Calu3 (cell line): ENCODE measurements at regions not wholly inside any gene's neighbourhood (a gene's known extent, or its start where the extent isn't known, plus 50 kb on each side); places are given as distances from the start of the nearest gene placed in this dataset.

Source experiments
- BruUV-seq: library from RNA; stranded (reverse); fragments of 400-500 nt; replicated peaks from 2 replicates; lab custom pipeline; 2021; lab: Mats Ljungman, UMichigan
- CTCF ChIA-PET: fragments of 300-600 bp; sonication (Branson Sonifier 250); formaldehyde crosslinking; loops from one replicate; lab custom pipeline; 2022; ENCODE audit warnings: antibody characterized with exemption; lab: Charles Lee
- DNase-seq: peaks from one replicate; pipeline ENCODE4 v3.0.0; 2022
- H3K27ac Mint-ChIP-seq: one replicate; pipeline ENCODE4 v1.8.0; 2022; ENCODE audit warnings: mixed read lengths; ENCODE audit not compliant: unreplicated experiment
- H3K27me3 Mint-ChIP-seq: one replicate; pipeline ENCODE4 v1.8.0; 2022; ENCODE audit warnings: mixed read lengths; ENCODE audit not compliant: unreplicated experiment
- H3K36me3 Mint-ChIP-seq: one replicate; pipeline ENCODE4 v1.8.0; 2022; ENCODE audit warnings: mild to moderate bottlenecking, moderate library complexity, mixed read lengths; ENCODE audit not compliant: insufficient read depth, unreplicated experiment
- H3K4me1 Mint-ChIP-seq: one replicate; pipeline ENCODE4 v1.8.0; 2022; ENCODE audit warnings: mild to moderate bottlenecking, low read depth, mixed read lengths; ENCODE audit not compliant: unreplicated experiment
- H3K4me3 Mint-ChIP-seq: one replicate; pipeline ENCODE4 v1.8.0; 2022; ENCODE audit warnings: mild to moderate bottlenecking, low read depth, moderate library complexity, mixed read lengths; ENCODE audit not compliant: unreplicated experiment
- H3K9me3 Mint-ChIP-seq: one replicate; pipeline ENCODE4 v1.8.0; 2022; ENCODE audit warnings: low read depth, mixed read lengths; ENCODE audit not compliant: unreplicated experiment
- CTCF ChIP-seq: fragments of 200-600 bp; IDR thresholded peaks from one replicate; pipeline ENCODE4 v1.8.0; 2022; ENCODE audit warnings: antibody characterized with exemption; ENCODE audit not compliant: unreplicated experiment
- intact Hi-C: fragments of 100-400 bp; cut with micrococcal nuclease; formaldehyde crosslinking; loops from one replicate; pipeline ENCODE4 v1.10.0; 2022; ENCODE audit not compliant: unreplicated experiment

GRCh38 chr15:70439304-70439877, 324.0 kb downstream of the UACA start:
- Mint-ChIP-seq H3K36me3 (no peaks in the 10 kb centered on the region), H3K4me1 (peaks cover 25% of the 10 kb centered on the region), H3K27me3 (peaks cover 34% of the 10 kb centered on the region), H3K9me3 (no peaks in the 10 kb centered on the region), H3K27ac (no peak overlapping the region), H3K4me3 (no peak overlapping the region)
- DNase-seq: no peak
- BruUV-seq: no TSS peak
- intact Hi-C loops: loop anchor here (10.0 kb wide), 1 partner anchor 145 kb away; no protein-coding TSS in a partner anchor
- CTCF ChIA-PET: interaction anchor here (1.6 kb wide), 1 partner anchor 36 kb away, joined by 3 read pairs; no protein-coding TSS in a partner anchor
- no peak for TF ChIP-seq CTCF

- CTCF ChIA-PET: interaction anchor here (0.6 kb wide), 1 partner anchor 339 kb away, joined by 4 read pairs; no protein-coding TSS in a partner anchor
- no peak overlapping the region for H3K4me3 Mint-ChIP-seq
- no peaks in the 10 kb centered on the region for H3K9me3 Mint-ChIP-seq
- peaks cover 28% of the 10 kb centered on the region for H3K27me3 Mint-ChIP-seq
- no TSS peak for BruUV-seq
- H3K4me1 Mint-ChIP-seq: peaks cover 31% of the 10 kb centered on the region
- DNase-seq: no peak
- H3K27ac Mint-ChIP-seq: no peak overlapping the region
- no peaks in the 10 kb centered on the region for H3K36me3 Mint-ChIP-seq
- intact Hi-C loops: loop anchor here (10.0 kb wide), 1 partner anchor 146 kb away; no protein-coding TSS in a partner anchor
- TF ChIP-seq CTCF: no peak
Observed at GRCh38 chr15:70438776-70439175, 324.6 kb downstream of the UACA start.

- intact Hi-C loops: loop anchor here (10.0 kb wide), 1 partner anchor 147 kb away; no protein-coding TSS in a partner anchor
- Mint-ChIP-seq H3K9me3 (no peaks in the 10 kb centered on the region), H3K27me3 (peaks cover 20% of the 10 kb centered on the region), H3K4me1 (peaks cover 36% of the 10 kb centered on the region), H3K4me3 (no peak overlapping the region), H3K36me3 (no peaks in the 10 kb centered on the region), H3K27ac (no peak overlapping the region)
- no peak for TF ChIP-seq CTCF
- CTCF ChIA-PET: interaction anchor here (0.6 to 0.8 kb wide), 2 partner anchors 29 to 338 kb away, joined by 3 to 4 read pairs; no protein-coding TSS in a partner anchor
- DNase-seq: no peak
- no TSS peak for BruUV-seq
Observed at GRCh38 chr15:70437882-70438451, 325.4 kb downstream of the UACA start.

GRCh38 chr15:70437089-70437488, 326.3 kb downstream of the UACA start:
- intact Hi-C loops: loop anchor here (10.0 kb wide), 1 partner anchor 148 kb away; no protein-coding TSS in a partner anchor
- Mint-ChIP-seq H3K27me3 (peaks cover 11% of the 10 kb centered on the region), H3K36me3 (no peaks in the 10 kb centered on the region), H3K9me3 (no peaks in the 10 kb centered on the region), H3K27ac (no peak overlapping the region), H3K4me1 (peaks cover 41% of the 10 kb centered on the region), H3K4me3 (no peak overlapping the region)
- no peak for DNase-seq
- TF ChIP-seq CTCF: no peak
- CTCF ChIA-PET: no interaction called here
- BruUV-seq: no TSS peak
